Bronchial epithelial cell (primary cell): ENCODE measurements at regions not wholly inside any gene's neighbourhood (a gene's known extent, or its start where the extent isn't known, plus 50 kb on each side); places are given as distances from the start of the nearest gene placed in this dataset.
A peak's percentile ranks its signal among the peaks of the same experiment; 100 is the strongest.
"Not testable (repeated sequence)": the region's sequence is repeated elsewhere in the genome, so short reads cannot be mapped to it uniquely, and the experiment has no call there.

Experiments
- DNase-seq: peaks from one replicate; pipeline ENCODE4 v3.0.0-alpha.2; 2010; ENCODE audit warnings: low read depth
- FAIRE-seq: peaks from 2 replicates; lab custom pipeline; 2011; peaks lifted over from hg19 to GRCh38; lab: Jason Lieb, UNC
- H3K27me3 ChIP-seq: 2 replicates; pipeline ENCODE4 v1.5.1; 2011; ENCODE audit warnings: low read length; ENCODE audit not compliant: control insufficient read depth, insufficient read depth
- H3K36me3 ChIP-seq: 2 replicates; pipeline ENCODE4 v1.5.1; 2011; ENCODE audit warnings: low read length; ENCODE audit not compliant: control insufficient read depth, insufficient read depth
- H3K4me3 ChIP-seq: 2 replicates; pipeline ENCODE4 v1.5.1; 2011; ENCODE audit warnings: mild to moderate bottlenecking, low read depth, low read length, control low read depth
- TF ChIP-seq, protein P1 (sequence below): IDR thresholded peaks from 2 replicates; pipeline ENCODE4 v1.5.1; 2011; ENCODE audit warnings: mild to moderate bottlenecking, moderate library complexity, low read length, control low read depth, inconsistent platforms; ENCODE audit not compliant: insufficient read depth, severe bottlenecking

- H3K36me3 ChIP-seq, result no peaks in the 10 kb centered on the region
- no peak overlapping the region for H3K4me3 ChIP-seq
- DNase-seq, result no peak
- H3K27me3 ChIP-seq, result no peaks in the 10 kb centered on the region
- FAIRE-seq, result no peak
- TF ChIP-seq, protein P1, sequence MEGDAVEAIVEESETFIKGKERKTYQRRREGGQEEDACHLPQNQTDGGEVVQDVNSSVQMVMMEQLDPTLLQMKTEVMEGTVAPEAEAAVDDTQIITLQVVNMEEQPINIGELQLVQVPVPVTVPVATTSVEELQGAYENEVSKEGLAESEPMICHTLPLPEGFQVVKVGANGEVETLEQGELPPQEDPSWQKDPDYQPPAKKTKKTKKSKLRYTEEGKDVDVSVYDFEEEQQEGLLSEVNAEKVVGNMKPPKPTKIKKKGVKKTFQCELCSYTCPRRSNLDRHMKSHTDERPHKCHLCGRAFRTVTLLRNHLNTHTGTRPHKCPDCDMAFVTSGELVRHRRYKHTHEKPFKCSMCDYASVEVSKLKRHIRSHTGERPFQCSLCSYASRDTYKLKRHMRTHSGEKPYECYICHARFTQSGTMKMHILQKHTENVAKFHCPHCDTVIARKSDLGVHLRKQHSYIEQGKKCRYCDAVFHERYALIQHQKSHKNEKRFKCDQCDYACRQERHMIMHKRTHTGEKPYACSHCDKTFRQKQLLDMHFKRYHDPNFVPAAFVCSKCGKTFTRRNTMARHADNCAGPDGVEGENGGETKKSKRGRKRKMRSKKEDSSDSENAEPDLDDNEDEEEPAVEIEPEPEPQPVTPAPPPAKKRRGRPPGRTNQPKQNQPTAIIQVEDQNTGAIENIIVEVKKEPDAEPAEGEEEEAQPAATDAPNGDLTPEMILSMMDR, result no peak
Measured at GRCh38 chr4:181890911-181891310, 352.3 kb upstream of the TENM3 start.

- Histone ChIP-seq H3K36me3 (no peaks in the 10 kb centered on the region), H3K4me3 (no peak overlapping the region), H3K27me3 (no peaks in the 10 kb centered on the region)
- TF ChIP-seq, protein P1, result no peak
- FAIRE-seq (no peak), DNase-seq (no peak)
Measured at GRCh38 chr4:181896614-181897013, 346.6 kb upstream of the TENM3 start.

GRCh38 chr4:181897935-181898334 lies 345.3 kb upstream of the TENM3 start:
- DNase-seq (peak; percentile 0), FAIRE-seq (no peak)
- TF ChIP-seq, protein P1, result no peak
- Histone ChIP-seq H3K4me3 (no peak overlapping the region), H3K27me3 (no peaks in the 10 kb centered on the region), H3K36me3 (no peaks in the 10 kb centered on the region)

- not testable (repeated sequence) for H3K27me3 ChIP-seq, FAIRE-seq, H3K4me3 ChIP-seq, H3K36me3 ChIP-seq, DNase-seq
Measured at GRCh38 chr4:181902404-181902803, 340.8 kb upstream of the TENM3 start.

DNA sequence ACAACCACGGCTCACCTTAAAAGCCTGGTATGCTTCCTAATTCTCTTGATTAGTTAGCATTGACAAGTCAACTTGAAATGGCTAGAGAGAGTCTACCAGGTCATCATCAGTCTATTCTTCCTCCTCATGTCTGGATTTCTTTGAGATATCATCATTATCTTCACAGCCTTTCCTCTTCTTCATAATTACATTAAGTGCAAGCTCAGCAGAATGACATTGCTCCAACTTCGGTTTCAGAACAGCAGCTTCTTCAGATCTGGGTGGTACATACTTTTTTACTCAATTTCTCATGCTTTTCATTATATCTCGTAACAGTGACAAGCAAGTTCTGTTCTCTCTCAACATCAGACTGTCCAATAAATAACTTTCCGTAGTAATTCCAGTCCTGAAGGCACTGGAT lies 337.5 kb upstream of the TENM3 start:
- no peak for DNase-seq
- no peak overlapping the region for H3K4me3 ChIP-seq
- H3K36me3 ChIP-seq, result no peaks in the 10 kb centered on the region
- FAIRE-seq, result no peak
- no peaks in the 10 kb centered on the region for H3K27me3 ChIP-seq
- TF ChIP-seq, protein P1, result no peak

DNA sequence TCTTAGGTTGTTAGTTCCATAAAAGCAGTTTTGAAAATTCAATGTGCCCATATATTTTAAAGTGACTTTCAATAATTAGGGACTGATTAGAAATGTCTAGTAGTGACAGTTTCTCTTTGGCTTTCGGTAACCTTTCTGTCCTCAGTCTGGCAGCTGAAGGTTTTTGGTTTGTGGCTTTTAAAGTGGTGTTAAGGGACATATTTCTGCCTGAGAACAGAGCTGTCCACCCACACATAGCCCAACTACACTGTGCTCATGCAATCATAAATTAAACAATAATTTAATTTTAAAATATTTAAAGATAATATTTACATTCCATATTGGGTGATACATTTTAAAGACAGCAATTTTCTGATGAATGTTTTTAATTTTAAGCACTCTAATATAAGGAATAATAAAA lies 335.0 kb upstream of the TENM3 start:
- no peaks in the 10 kb centered on the region for H3K27me3 ChIP-seq
- no peak for FAIRE-seq
- no peaks in the 10 kb centered on the region for H3K36me3 ChIP-seq
- H3K4me3 ChIP-seq, result no peak overlapping the region
- TF ChIP-seq, protein P1, result no peak
- DNase-seq, result no peak
